IMR-90 (cell line): ENCODE measurements at regions not wholly inside any gene's neighbourhood (a gene's known extent, or its start where the extent isn't known, plus 50 kb on each side); places are given as distances from the start of the nearest gene placed in this dataset.

Source experiments
- ATAC-seq: fragments of 200-7000 bp; cut with Tn5 transposase; 2 replicates; pipeline ENCODE4 v1.9.1; 2020; ENCODE audit warnings: low read depth, mild to moderate bottlenecking, moderate library complexity
- BruUV-seq: library from RNA; stranded (reverse); fragments of 400-500 nt; replicated peaks from 2 replicates; lab custom pipeline; 2021; lab: Mats Ljungman, UMichigan
- CTCF ChIA-PET: fragments of 300-600 bp; formaldehyde crosslinking; extraction: SDS; loops from one replicate; lab custom pipeline; 2021; ENCODE audit warnings: antibody characterized with exemption; lab: Yijun Ruan, JAX
- POLR2A ChIA-PET: fragments of 300-600 bp; sonication (Branson Sonifier 250); formaldehyde crosslinking; loops from one replicate; lab custom pipeline; 2022; ENCODE audit warnings: antibody characterized with exemption; ENCODE audit not compliant: unreplicated experiment; lab: Charles Lee
- DNase-seq: peaks from one replicate; pipeline ENCODE4 v3.0.0; 2013
- H2AFZ ChIP-seq: replicated peaks from 2 replicates; pipeline ENCODE3; 2013; ENCODE audit warnings: low read length, mild to moderate bottlenecking; ENCODE audit not compliant: poor library complexity
- H2AK5ac ChIP-seq: 2 replicates; pipeline ENCODE4 v1.6.1; 2013; ENCODE audit warnings: low read depth, low read length, inconsistent platforms
- H2AK9ac ChIP-seq: replicated peaks from 2 replicates; pipeline ENCODE3; 2013; ENCODE audit warnings: mild to moderate bottlenecking, low read depth, low read length, moderate library complexity; ENCODE audit not compliant: poor library complexity
- H2BK120ac ChIP-seq: 2 replicates; pipeline ENCODE4 v1.6.1; 2013; ENCODE audit warnings: low read depth, low read length, inconsistent platforms
- H2BK15ac ChIP-seq: 3 replicates; pipeline ENCODE4 v1.6.1; 2013; ENCODE audit warnings: low read depth, low read length, inconsistent platforms
- H2BK20ac ChIP-seq: 2 replicates; pipeline ENCODE4 v1.6.1; 2013; ENCODE audit warnings: low read depth, mild to moderate bottlenecking, inconsistent platforms, low read length, moderate library complexity
- H2BK5ac ChIP-seq: 2 replicates; pipeline ENCODE4 v1.6.1; 2013; ENCODE audit warnings: mild to moderate bottlenecking, low read depth, low read length, inconsistent platforms; ENCODE audit not compliant: poor library complexity, severe bottlenecking
- H3K14ac ChIP-seq: replicated peaks from 2 replicates; pipeline ENCODE4 v1.6.1; 2013; ENCODE audit warnings: low read depth, low read length, inconsistent platforms
- H3K18ac ChIP-seq: 2 replicates; pipeline ENCODE4 v1.6.1; 2013; ENCODE audit warnings: low read depth, low read length, control low read depth
- H3K23ac ChIP-seq: 2 replicates; pipeline ENCODE4 v1.6.1; 2013; ENCODE audit warnings: low read depth, low read length, inconsistent platforms
- H3K27ac ChIP-seq: 2 replicates; pipeline ENCODE4 v1.5.1; 2013; ENCODE audit warnings: mild to moderate bottlenecking, control low read depth, low read length; ENCODE audit not compliant: insufficient read depth
- H3K27me3 ChIP-seq: 2 replicates; pipeline ENCODE4 v1.6.1; 2013; ENCODE audit warnings: low read length; ENCODE audit not compliant: control insufficient read depth, insufficient read depth
- H3K36me3 ChIP-seq: 2 replicates; pipeline ENCODE4 v1.6.1; 2013; ENCODE audit warnings: low read length, mixed read lengths; ENCODE audit not compliant: control insufficient read depth, insufficient read depth
- H3K4ac ChIP-seq: 2 replicates; pipeline ENCODE4 v1.6.1; 2013; ENCODE audit warnings: low read depth, low read length, inconsistent platforms
- H3K4me1 ChIP-seq: 2 replicates; pipeline ENCODE4 v1.6.1; 2013; ENCODE audit warnings: low read length, mixed read lengths; ENCODE audit not compliant: control insufficient read depth, insufficient read depth
- H3K4me2 ChIP-seq: 2 replicates; pipeline ENCODE4 v1.6.1; 2013; ENCODE audit warnings: low read depth, mild to moderate bottlenecking, control low read depth, low read length, moderate library complexity
- H3K4me3 ChIP-seq: 2 replicates; pipeline ENCODE4 v1.5.1; 2013; ENCODE audit warnings: low read depth, mild to moderate bottlenecking, control low read depth, low read length, moderate library complexity; ENCODE audit not compliant: insufficient read depth
- H3K56ac ChIP-seq: 2 replicates; pipeline ENCODE4 v1.6.1; 2013; ENCODE audit warnings: low read length, inconsistent platforms; ENCODE audit not compliant: insufficient read depth; ENCODE audit errors: extremely low read depth
- H3K79me1 ChIP-seq, 2 experiments: 2 replicates each; pipeline ENCODE4 v1.6.1; 2013; ENCODE audit warnings: low read length in 2 of 2, inconsistent platforms in 1 of 2, low read depth in 1 of 2
- H3K9ac ChIP-seq: 2 replicates; pipeline ENCODE4 v1.6.1; 2013; ENCODE audit warnings: low read depth, low read length, control low read depth
- H3K9me1 ChIP-seq: 2 replicates; pipeline ENCODE4 v1.6.1; 2013; ENCODE audit warnings: low read length, inconsistent platforms; ENCODE audit not compliant: insufficient read depth
- H3K9me3 ChIP-seq: 2 replicates; pipeline ENCODE4 v1.6.1; 2013; ENCODE audit warnings: low read length; ENCODE audit not compliant: control insufficient read depth, insufficient read depth
- H4K20me1 ChIP-seq: 2 replicates; pipeline ENCODE4 v1.6.1; 2013; ENCODE audit warnings: low read length, inconsistent platforms; ENCODE audit not compliant: insufficient read depth
- H4K5ac ChIP-seq: 2 replicates; pipeline ENCODE4 v1.6.1; 2013; ENCODE audit warnings: mild to moderate bottlenecking, low read depth, low read length, control low read depth
- H4K8ac ChIP-seq, 2 experiments: 2 replicates each; pipeline ENCODE4 v1.6.1; 2013; ENCODE audit warnings: low read depth in 2 of 2, low read length in 2 of 2, control low read depth in 1 of 2, inconsistent platforms in 1 of 2
- H4K91ac ChIP-seq: 2 replicates; pipeline ENCODE4 v1.6.1; 2013; ENCODE audit warnings: low read depth, low read length, inconsistent platforms; ENCODE audit not compliant: insufficient read depth
- BHLHE40 ChIP-seq: fragments of 150-350 bp; IDR thresholded peaks from 2 replicates; pipeline ENCODE4 v1.6.1; 2016; ENCODE audit warnings: mild to moderate bottlenecking, low read depth, low read length
- CEBPB ChIP-seq: IDR thresholded peaks from 2 replicates; pipeline ENCODE4 v1.6.1; 2012; ENCODE audit warnings: low read depth, low read length, improper control_type of control experiment
- MAFK ChIP-seq: IDR thresholded peaks from 2 replicates; pipeline ENCODE4 v1.6.1; 2012; ENCODE audit warnings: low read depth, low read length, improper control_type of control experiment
- MAZ ChIP-seq: IDR thresholded peaks from 2 replicates; pipeline ENCODE4 v1.6.1; 2012; ENCODE audit warnings: low read depth, mild to moderate bottlenecking, low read length, improper control_type of control experiment, moderate library complexity, borderline replicate concordance
- NFE2L2 ChIP-seq: fragments of 150-350 bp; IDR thresholded peaks from 2 replicates; pipeline ENCODE4 v1.6.1; 2016; ENCODE audit warnings: low read depth, mild to moderate bottlenecking, low read length
- POLR2A ChIP-seq: IDR thresholded peaks from 2 replicates; pipeline ENCODE4 v1.6.1; 2012; ENCODE audit warnings: mild to moderate bottlenecking, low read depth, low read length
- RCOR1 ChIP-seq: IDR thresholded peaks from 2 replicates; pipeline ENCODE4 v1.6.1; 2012; ENCODE audit warnings: mild to moderate bottlenecking, low read length, improper control_type of control experiment; ENCODE audit not compliant: insufficient replicate concordance
- RFX5 ChIP-seq: IDR thresholded peaks from 2 replicates; pipeline ENCODE4 v1.8.0; 2012; ENCODE audit warnings: low read depth, mild to moderate bottlenecking, low read length, moderate library complexity
- dilution Hi-C: fragments of 300-500 bp; cut with HindIII; formaldehyde crosslinking; loops from one replicate; pipeline ENCODE4 v1.14.3; 2018; ENCODE audit warnings: low sequenced_read_pairs; ENCODE audit not compliant: unreplicated experiment
- in situ Hi-C: fragments of 300-500 bp; cut with MboI; formaldehyde crosslinking; loops from 3 replicates; pipeline ENCODE4 v1.14.3; 2019; ENCODE audit warnings: low sequenced_read_pairs, inconsistent platforms, mixed read lengths
- intact Hi-C: fragments of 100-400 bp; cut with micrococcal nuclease; formaldehyde crosslinking; loops from 2 replicates; pipeline ENCODE4 v1.10.0; 2022

DNA sequence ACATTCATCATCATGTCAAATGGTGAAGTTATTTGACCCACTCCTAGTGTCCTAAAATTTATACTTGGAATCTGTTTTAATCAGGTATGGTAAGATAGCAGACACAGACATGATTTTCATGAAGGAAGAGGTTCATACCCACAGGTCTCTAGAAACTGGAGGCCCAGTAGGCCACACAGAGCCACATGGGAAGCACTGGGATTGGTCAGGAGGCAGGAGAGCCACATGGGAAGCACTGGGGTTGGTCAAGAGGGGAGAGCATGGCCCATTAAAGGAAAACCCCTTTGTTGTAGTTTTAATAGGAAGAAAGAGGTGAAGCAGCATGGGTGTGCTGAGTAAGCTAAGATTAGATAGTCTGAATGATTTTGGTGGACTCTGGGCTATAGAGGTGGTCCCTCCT lies 356.9 kb downstream of the MFSD1 start:
- no peak overlapping the region for H3K4me3 ChIP-seq
- intact Hi-C loops = no loop called here
- no peaks in the 10 kb centered on the region for H3K36me3 ChIP-seq
- no peak overlapping the region for H4K5ac ChIP-seq
- H3K14ac ChIP-seq = no peak overlapping the region
- no peaks in the 10 kb centered on the region for H3K9me1 ChIP-seq
- H2BK120ac ChIP-seq = no peak overlapping the region
- H4K91ac ChIP-seq = no peak overlapping the region
- no peak overlapping the region for H3K4ac ChIP-seq
- no peak overlapping the region for H3K9ac ChIP-seq
- in situ Hi-C loops = no loop called here
- H4K20me1 ChIP-seq = no peaks in the 10 kb centered on the region
- H4K8ac ChIP-seq = no peak overlapping the region
- H3K27me3 ChIP-seq = no peaks in the 10 kb centered on the region
- no peak overlapping the region for H2AK9ac ChIP-seq
- no peak overlapping the region for H2AFZ ChIP-seq
- no peak overlapping the region for H2BK15ac ChIP-seq
- H3K18ac ChIP-seq = no peak overlapping the region
- ChIA-PET POLR2A (no interaction called here), CTCF (interaction anchor here (1.2 kb wide), 1 partner anchor 11 kb away, joined by 3 read pairs; no protein-coding TSS in a partner anchor)
- DNase-seq (no peak), ATAC-seq (no peak)
- H3K4me2 ChIP-seq = no peak overlapping the region
- TF ChIP-seq MAZ (no peak), CEBPB (no peak), BHLHE40 (no peak), RFX5 (no peak), RCOR1 (no peak), POLR2A (no peak), MAFK (no peak), NFE2L2 (no peak)
- dilution Hi-C loops = no loop called here
- H2BK20ac ChIP-seq = no peak overlapping the region
- H3K56ac ChIP-seq = no peak overlapping the region
- no peak overlapping the region for H3K27ac ChIP-seq
- no TSS peak for BruUV-seq
- no peak overlapping the region for H2BK5ac ChIP-seq
- no peak overlapping the region for H2AK5ac ChIP-seq
- H3K79me1 ChIP-seq = no peaks in the 10 kb centered on the region
- H3K9me3 ChIP-seq = no peaks in the 10 kb centered on the region
- no peaks in the 10 kb centered on the region for H3K4me1 ChIP-seq
- no peak overlapping the region for H3K23ac ChIP-seq
